Upper lobe of left lung (tissue), 6 donors: ENCODE measurements at regions not wholly inside any gene's neighbourhood (a gene's known extent, or its start where the extent isn't known, plus 50 kb on each side); places are given as distances from the start of the nearest gene placed in this dataset.

Source experiments
- ATAC-seq, 2 donors: fragments of 200-7000 bp; cut with Tn5 transposase; one replicate each; pipeline ENCODE4 v1.9.1; 2022; ENCODE audit warnings: mild to moderate bottlenecking in 2 of 2, moderate library complexity in 2 of 2; ENCODE audit not compliant: low FRiP score in 2 of 2
- DNase-seq, 2 donors: peaks; one replicate each; pipeline ENCODE4 v3.0.0-alpha.2; 2019 to 2020
- H3K27ac ChIP-seq, 4 donors: fragments of 200-600 bp; sonication (generic); one replicate each; pipeline ENCODE4 v1.5.1; 2016 to 2019
- H3K27me3 ChIP-seq, 4 donors: fragments of 200-600 bp; sonication (generic); one replicate each; pipeline ENCODE4 v1.5.1; 2017 to 2019
- H3K36me3 ChIP-seq, 4 donors: fragments of 200-600 bp; sonication (generic); one replicate each; pipeline ENCODE4 v1.5.1; 2016 to 2019
- H3K4me1 ChIP-seq, 4 donors: fragments of 200-600 bp; sonication (generic); one replicate each; pipeline ENCODE4 v1.5.1; 2018 to 2019
- H3K4me3 ChIP-seq, 4 donors: fragments of 200-600 bp; sonication (generic); one replicate each; pipeline ENCODE4 v1.5.1; 2017 to 2019; ENCODE audit warnings: mild to moderate bottlenecking in 2 of 4, moderate library complexity in 1 of 4
- H3K9me3 ChIP-seq, 4 donors: fragments of 200-600 bp; sonication (generic); one replicate each; pipeline ENCODE4 v1.5.1; 2018 to 2019
- EP300 ChIP-seq, 4 donors: sonication (generic); formaldehyde crosslinking; IDR thresholded peaks; one replicate each; pipeline ENCODE4 v1.5.1; 2017; ENCODE audit warnings: antibody characterized with exemption in 4 of 4, control low read depth in 2 of 4
- POLR2A ChIP-seq, 4 donors: fragments of 450-650 bp; IDR thresholded peaks; one replicate each; pipeline ENCODE4 v1.5.1; 2016 to 2017; ENCODE audit warnings: antibody characterized with exemption in 4 of 4, mild to moderate bottlenecking in 2 of 4
- POLR2AphosphoS5 ChIP-seq, 2 donors: sonication (generic); formaldehyde crosslinking; IDR thresholded peaks; one replicate each; pipeline ENCODE4 v1.5.1; 2017; ENCODE audit warnings: antibody characterized with exemption in 2 of 2
- WGBS, 2 donors: methylation state at CpG; one replicate each; pipeline ENCODE4 v1.1.5; 2017 to 2018; 5-methylcytosine and 5-hydroxymethylcytosine counted together
- TF ChIP-seq, protein P1 (sequence below), 6 experiments: fragments of 450-650 bp in 4 of 6; fragments of 200-600 bp in 2 of 6; sonication (generic) in 2 of 6; IDR thresholded peaks; one replicate each; pipeline ENCODE4 v1.5.1; 2016 to 2019; ENCODE audit warnings: antibody characterized with exemption in 6 of 6
- donor health status: DM: no; HTN: no; CAD: no; lungs with moderate emphysema.
- donor health status: DM: no; HTN: yes; CAD: no; lungs with severe emphysema.

DNA sequence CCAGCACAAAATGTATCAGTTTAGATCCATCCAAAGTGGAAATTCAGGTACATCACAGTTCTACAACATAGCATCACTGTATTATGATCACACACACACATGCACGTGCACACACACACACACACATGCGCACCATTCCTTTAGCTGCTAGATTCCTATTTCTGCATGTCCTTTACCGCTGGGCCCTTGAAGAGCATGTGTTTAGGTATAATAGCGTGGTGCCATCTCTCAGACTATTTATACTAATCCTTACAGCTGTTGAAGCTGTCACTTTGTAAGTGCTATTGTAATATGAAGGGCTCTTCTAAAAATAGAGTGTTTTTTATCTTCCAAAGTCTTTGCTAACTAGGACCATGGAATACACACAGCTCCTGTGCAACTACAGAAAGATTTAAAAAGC lies 308.8 kb upstream of the TRPC7 start:
- no peak overlapping the region for H3K4me3 ChIP-seq
- ATAC-seq, result no peak
- H3K36me3 ChIP-seq, result no peaks in the 10 kb centered on the region
- H3K27me3 ChIP-seq, result no peaks in the 10 kb centered on the region
- no peaks in the 10 kb centered on the region for H3K9me3 ChIP-seq
- no peaks in the 10 kb centered on the region for H3K4me1 ChIP-seq
- H3K27ac ChIP-seq, result no peak overlapping the region
- WGBS, 2 donors, result 68 to 70% methylated on average over 4 of the region's 4 CpGs
- TF ChIP-seq, protein P1, sequence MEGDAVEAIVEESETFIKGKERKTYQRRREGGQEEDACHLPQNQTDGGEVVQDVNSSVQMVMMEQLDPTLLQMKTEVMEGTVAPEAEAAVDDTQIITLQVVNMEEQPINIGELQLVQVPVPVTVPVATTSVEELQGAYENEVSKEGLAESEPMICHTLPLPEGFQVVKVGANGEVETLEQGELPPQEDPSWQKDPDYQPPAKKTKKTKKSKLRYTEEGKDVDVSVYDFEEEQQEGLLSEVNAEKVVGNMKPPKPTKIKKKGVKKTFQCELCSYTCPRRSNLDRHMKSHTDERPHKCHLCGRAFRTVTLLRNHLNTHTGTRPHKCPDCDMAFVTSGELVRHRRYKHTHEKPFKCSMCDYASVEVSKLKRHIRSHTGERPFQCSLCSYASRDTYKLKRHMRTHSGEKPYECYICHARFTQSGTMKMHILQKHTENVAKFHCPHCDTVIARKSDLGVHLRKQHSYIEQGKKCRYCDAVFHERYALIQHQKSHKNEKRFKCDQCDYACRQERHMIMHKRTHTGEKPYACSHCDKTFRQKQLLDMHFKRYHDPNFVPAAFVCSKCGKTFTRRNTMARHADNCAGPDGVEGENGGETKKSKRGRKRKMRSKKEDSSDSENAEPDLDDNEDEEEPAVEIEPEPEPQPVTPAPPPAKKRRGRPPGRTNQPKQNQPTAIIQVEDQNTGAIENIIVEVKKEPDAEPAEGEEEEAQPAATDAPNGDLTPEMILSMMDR (IDR thresholded peaks at IDR 0.05), result no peak
- TF ChIP-seq POLR2AphosphoS5 (IDR thresholded peaks at IDR 0.05) (no peak), EP300 (IDR thresholded peaks at IDR 0.05) (no peak), POLR2A (IDR thresholded peaks at IDR 0.05) (no peak)
- no peak for DNase-seq

DNA sequence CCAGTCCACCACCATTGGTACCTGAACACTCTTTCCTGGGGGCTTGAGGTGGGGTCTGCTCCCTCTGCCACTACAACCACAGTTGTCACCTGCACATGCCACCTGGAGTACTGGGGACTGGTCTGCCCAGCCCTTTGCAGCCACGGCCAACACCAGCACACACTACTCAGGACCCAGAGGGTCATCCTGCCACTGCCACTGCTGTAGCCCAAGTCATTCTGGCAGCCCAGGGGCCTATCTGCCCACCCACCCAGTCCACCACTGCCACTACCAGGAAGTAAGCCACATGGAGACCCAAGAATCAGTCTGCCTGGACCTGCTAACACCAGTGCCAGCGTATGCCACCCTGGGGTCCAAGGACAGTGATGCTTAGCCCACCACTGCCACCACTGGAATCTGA lies 302.4 kb upstream of the TRPC7 start:
- DNase-seq (no peak), ATAC-seq (peak in 1 of 2 donors; percentile 26)
- H3K27me3 ChIP-seq, result no peaks in the 10 kb centered on the region
- no peak overlapping the region for H3K27ac ChIP-seq
- no peaks in the 10 kb centered on the region for H3K4me1 ChIP-seq
- TF ChIP-seq POLR2A (IDR thresholded peaks at IDR 0.05), result no peak
- TF ChIP-seq, protein P1 (IDR thresholded peaks at IDR 0.05), result no peak
- no peak for TF ChIP-seq EP300 (IDR thresholded peaks at IDR 0.05)
- TF ChIP-seq POLR2AphosphoS5 (IDR thresholded peaks at IDR 0.05), result no peak
- H3K4me3 ChIP-seq, result no peak overlapping the region
- no peaks in the 10 kb centered on the region for H3K9me3 ChIP-seq
- WGBS, 2 donors, result 71 to 92% methylated on average over 1 to 2 of the region's 2 CpGs
- H3K36me3 ChIP-seq, result no peaks in the 10 kb centered on the region

DNA sequence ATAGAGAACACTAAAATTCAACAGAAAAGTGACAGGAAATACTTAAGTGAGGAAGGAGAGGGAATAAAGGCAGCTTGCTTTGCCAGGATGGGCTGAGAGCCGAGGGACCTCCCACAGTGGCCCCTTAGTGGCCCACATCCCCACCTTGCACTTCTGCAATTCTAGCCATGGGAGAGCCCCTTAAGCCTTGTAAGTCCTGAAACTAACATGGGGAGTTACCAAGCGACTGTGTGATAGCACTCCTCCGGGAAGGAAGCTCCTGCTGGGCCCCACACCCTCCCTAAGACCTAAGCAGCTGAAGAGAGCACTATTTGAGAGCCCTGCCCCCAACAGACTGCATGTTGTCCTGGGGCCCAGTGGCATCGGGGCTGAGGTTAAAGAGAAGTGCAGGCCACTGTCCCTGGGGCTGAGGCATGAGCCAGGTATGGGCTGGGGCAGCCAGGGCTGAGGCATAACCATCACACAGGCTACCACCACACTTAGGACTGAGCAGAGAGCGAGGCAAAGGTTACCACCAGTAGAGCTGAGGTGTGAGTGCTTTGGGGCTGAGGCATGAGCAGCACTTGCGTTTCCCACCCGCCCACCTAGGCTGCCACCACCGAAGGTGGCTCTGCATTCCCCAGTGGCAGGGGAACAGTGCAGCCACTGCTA lies 301.8 kb upstream of the TRPC7 start:
- no peak for TF ChIP-seq POLR2AphosphoS5 (IDR thresholded peaks at IDR 0.05)
- TF ChIP-seq, protein P1 (IDR thresholded peaks at IDR 0.05), result no peak
- TF ChIP-seq POLR2A (IDR thresholded peaks at IDR 0.05), result no peak
- no peak for TF ChIP-seq EP300 (IDR thresholded peaks at IDR 0.05)
- no peaks in the 10 kb centered on the region for H3K9me3 ChIP-seq
- no peak overlapping the region for H3K27ac ChIP-seq
- no peaks in the 10 kb centered on the region for H3K36me3 ChIP-seq
- ATAC-seq (peak; percentile 19 to 65), DNase-seq (peak in 1 of 2 donors; percentile 20)
- no peaks in the 10 kb centered on the region for H3K4me1 ChIP-seq
- no peaks in the 10 kb centered on the region for H3K27me3 ChIP-seq
- 55 to 57% methylated on average over 6 to 8 of the region's 8 CpGs for WGBS, 2 donors
- H3K4me3 ChIP-seq, result no peak overlapping the region

DNA sequence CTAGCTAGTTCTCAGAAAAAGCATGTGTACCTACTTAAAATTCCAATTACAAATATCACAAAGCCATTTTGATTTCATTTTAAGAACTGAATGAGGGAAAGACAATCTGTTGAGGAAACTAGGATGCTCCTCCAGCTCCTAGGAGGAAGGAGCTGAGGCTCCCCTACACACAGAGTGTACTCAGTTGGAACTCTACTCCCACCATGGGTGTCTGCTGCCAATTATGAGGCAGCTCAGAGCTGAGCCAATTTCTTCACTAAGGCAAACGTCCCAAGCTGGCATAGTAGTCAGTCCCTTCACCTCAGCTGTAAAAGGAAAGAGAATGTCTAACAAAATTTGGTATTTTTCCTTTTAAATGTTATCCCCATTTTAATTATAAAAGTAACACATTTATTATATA lies 300.0 kb upstream of the TRPC7 start:
- Histone ChIP-seq H3K27me3 (no peaks in the 10 kb centered on the region), H3K27ac (no peak overlapping the region), H3K4me3 (no peak overlapping the region), H3K9me3 (no peaks in the 10 kb centered on the region), H3K36me3 (no peaks in the 10 kb centered on the region), H3K4me1 (no peaks in the 10 kb centered on the region)
- DNase-seq (no peak), ATAC-seq (no peak)
- 57% methylated on average over 1 of the region's 1 CpG for WGBS, 2 donors
- TF ChIP-seq, protein P1 (IDR thresholded peaks at IDR 0.05), result no peak

DNA sequence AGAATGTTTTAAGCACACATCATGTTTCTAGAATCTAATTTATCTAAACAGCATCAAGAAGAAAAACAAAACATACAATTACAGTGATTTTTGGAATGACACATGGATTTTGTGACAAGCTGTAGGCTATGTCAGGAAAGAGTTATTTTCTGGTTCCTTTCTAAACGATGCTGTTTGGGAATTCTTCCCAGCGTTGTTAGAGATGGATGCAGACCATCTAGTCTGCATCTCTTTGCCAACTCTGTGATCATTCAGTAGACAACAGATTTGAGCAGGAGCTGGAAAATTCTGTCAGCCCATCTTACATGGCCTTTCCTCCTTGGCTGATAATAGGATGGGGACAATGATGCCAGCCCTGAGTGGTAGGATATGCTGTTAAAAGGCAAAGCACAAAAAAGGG lies 295.7 kb upstream of the TRPC7 start:
- TF ChIP-seq POLR2AphosphoS5 (IDR thresholded peaks at IDR 0.05), result no peak
- TF ChIP-seq POLR2A (IDR thresholded peaks at IDR 0.05), result no peak
- TF ChIP-seq, protein P1 (IDR thresholded peaks at IDR 0.05), result no peak
- no peak for TF ChIP-seq EP300 (IDR thresholded peaks at IDR 0.05)
- no peak for ATAC-seq
- WGBS, 2 donors, result 60 to 65% methylated on average over 2 of the region's 2 CpGs

More for the DNA sequence above, 295.7 kb upstream of the TRPC7 start:
- Histone ChIP-seq H3K4me1 (no peaks in the 10 kb centered on the region), H3K27me3 (no peaks in the 10 kb centered on the region), H3K36me3 (no peaks in the 10 kb centered on the region), H3K27ac (no peak overlapping the region), H3K4me3 (no peak overlapping the region), H3K9me3 (no peaks in the 10 kb centered on the region)
- DNase-seq, result no peak
